ENCODE measurements at regions not wholly inside any gene's neighbourhood (a gene's known extent, or its start where the extent isn't known, plus 50 kb on each side); places are given as distances from the start of the nearest gene placed in this dataset.

GRCh38 chr4:187149229-187149945 lies 425.7 kb upstream of the FAT1 start:
- no peak for DNase-seq

GRCh38 chr4:187157380-187157958 lies 433.8 kb upstream of the FAT1 start:
- DNase-seq, result no peak

- no peak for DNase-seq
Observed at GRCh38 chr4:187158003-187158402, 434.3 kb upstream of the FAT1 start.

GRCh38 chr4:187160486-187160885 lies 436.8 kb upstream of the FAT1 start:
- no peak for DNase-seq

- no peak for DNase-seq
Observed at GRCh38 chr4:187166886-187167512, 443.3 kb upstream of the FAT1 start.

- no peak for DNase-seq
Observed at GRCh38 chr4:187171706-187172339, 448.2 kb upstream of the FAT1 start.

- no peak for DNase-seq
Observed at GRCh38 chr4:187172340-187172761, 448.7 kb upstream of the FAT1 start.

GRCh38 chr4:187174749-187175148 lies 451.1 kb upstream of the FAT1 start:
- DNase-seq, result no peak

- no peak for DNase-seq
Observed at GRCh38 chr4:187175197-187175596, 451.5 kb upstream of the FAT1 start.

- DNase-seq, result no peak
Observed at GRCh38 chr4:187176261-187176910, 452.7 kb upstream of the FAT1 start.

GRCh38 chr4:187178084-187178483 lies 454.4 kb upstream of the FAT1 start:
- DNase-seq, result no peak

- no peak for DNase-seq
Observed at GRCh38 chr4:187178587-187178986, 454.9 kb upstream of the FAT1 start.

- no peak for DNase-seq
Observed at GRCh38 chr4:187179086-187180058, 455.7 kb upstream of the FAT1 start.

GRCh38 chr4:187181054-187181453 lies 457.4 kb upstream of the FAT1 start:
- DNase-seq, result no peak

- DNase-seq, result no peak
Observed at GRCh38 chr4:187183346-187183745, 459.7 kb upstream of the FAT1 start.

- no peak for DNase-seq
Observed at GRCh38 chr4:187183826-187184225, 460.2 kb upstream of the FAT1 start.

- DNase-seq, result no peak
Observed at GRCh38 chr4:187184508-187184907, 460.9 kb upstream of the FAT1 start.

- DNase-seq, result no peak
Observed at GRCh38 chr4:187188118-187188517, 464.5 kb upstream of the FAT1 start.

- no peak for DNase-seq
Observed at GRCh38 chr4:187188741-187189140, 465.1 kb upstream of the FAT1 start.

GRCh38 chr4:187190390-187190789 lies 466.7 kb upstream of the FAT1 start:
- DNase-seq, result no peak

GRCh38 chr4:187191676-187192075 lies 468.0 kb upstream of the FAT1 start:
- no peak for DNase-seq

- DNase-seq, result no peak
Observed at GRCh38 chr4:187192266-187192665, 468.6 kb upstream of the FAT1 start.
